Left cardiac atrium (tissue), 4 donors: ENCODE measurements at regions not wholly inside any gene's neighbourhood (a gene's known extent, or its start where the extent isn't known, plus 50 kb on each side); places are given as distances from the start of the nearest gene placed in this dataset.
A peak's percentile ranks its signal among the peaks of the same experiment; 100 is the strongest.
"Not testable (repeated sequence)": the region's sequence is repeated elsewhere in the genome, so short reads cannot be mapped to it uniquely, and the experiment has no call there.

ENCODE experiments used
- ATAC-seq, 2 donors: fragments of 200-7000 bp; cut with Tn5 transposase; one replicate each; pipeline ENCODE4 v1.9.1; 2020; ENCODE audit warnings: mild to moderate bottlenecking in 2 of 2, moderate library complexity in 2 of 2
- DNase-seq: peaks from one replicate; pipeline ENCODE4 v3.0.0-alpha.2; 2020
- intact Hi-C, 2 donors: fragments of 100-400 bp; cut with DNase I; formaldehyde crosslinking; loops; one replicate each; pipeline versions ENCODE4 v1.14.1 to v1.15.1; 2022 to 2023
- donor health status: DM: no; HTN: yes; CAD: no.
- donor health status: DM: no; HTN: yes; CAD: no; lungs with severe emphysema.
- donor health status: DM: yes; HTN: yes; CAD: no.
- donor health status: Dilated cardiomyopathy.

GRCh38 chr10:52469970-52470705, 156.1 kb downstream of the DKK1 start:
- DNase-seq (no peak), ATAC-seq (no peak)
- intact Hi-C loops, result no loop called here

GRCh38 chr10:52472406-52473146, 158.5 kb downstream of the DKK1 start:
- intact Hi-C loops, result no loop called here
- DNase-seq, result no peak
- no peak for ATAC-seq

GRCh38 chr10:52474265-52474664, 160.2 kb downstream of the DKK1 start:
- DNase-seq (no peak), ATAC-seq (no peak)
- intact Hi-C loops, result no loop called here

- ATAC-seq (no peak), DNase-seq (no peak)
- intact Hi-C loops, result no loop called here
Observed at GRCh38 chr10:52477305-52477704, 163.2 kb downstream of the DKK1 start.

GRCh38 chr10:52479567-52479966, 165.5 kb downstream of the DKK1 start:
- intact Hi-C loops, result no loop called here
- ATAC-seq (peak in 1 of 2 donors; percentile 49), DNase-seq (no peak)

GRCh38 chr10:52481986-52482555, 168.0 kb downstream of the DKK1 start:
- intact Hi-C loops, result loop anchor here (10.0 kb wide), 2 partner anchors 177 to 1497 kb away; no protein-coding TSS in a partner anchor
- ATAC-seq (no peak), DNase-seq (no peak)

GRCh38 chr10:52483587-52483986, 169.5 kb downstream of the DKK1 start:
- ATAC-seq, result no peak
- intact Hi-C loops, result loop anchor here (10.0 kb wide), 2 partner anchors 179 to 1499 kb away; no protein-coding TSS in a partner anchor
- DNase-seq, result no peak

- ATAC-seq, result no peak
- intact Hi-C loops, result loop anchor here (10.0 kb wide), 2 partner anchors 180 to 1500 kb away; no protein-coding TSS in a partner anchor
- DNase-seq, result no peak
Observed at GRCh38 chr10:52484206-52485065, 170.4 kb downstream of the DKK1 start.

- ATAC-seq, result no peak
- intact Hi-C loops, result loop anchor here (10.0 kb wide), 2 partner anchors 181 to 1501 kb away; no protein-coding TSS in a partner anchor
- no peak for DNase-seq
Observed at GRCh38 chr10:52485462-52485861, 171.4 kb downstream of the DKK1 start.

GRCh38 chr10:52486840-52487611, 172.9 kb downstream of the DKK1 start:
- ATAC-seq (peak in 1 of 2 donors; percentile 85), DNase-seq (no peak)
- intact Hi-C loops, result loop anchor here (10.0 kb wide), 2 partner anchors 182 to 1502 kb away; no protein-coding TSS in a partner anchor

- intact Hi-C loops, result loop anchor here (2.0 to 10.0 kb wide), 3 partner anchors 178 to 1504 kb away; no protein-coding TSS in a partner anchor
- no peak for DNase-seq
- ATAC-seq, result peak in 1 of 2 donors; percentile 16
Observed at GRCh38 chr10:52488606-52489485, 174.8 kb downstream of the DKK1 start.

GRCh38 chr10:52491246-52491995, 177.3 kb downstream of the DKK1 start:
- ATAC-seq (peak in 1 of 2 donors; percentile 56), DNase-seq (no peak)
- intact Hi-C loops, result no loop called here

GRCh38 chr10:52499281-52499680, 185.2 kb downstream of the DKK1 start:
- DNase-seq (no peak), ATAC-seq (no peak)
- intact Hi-C loops, result no loop called here

GRCh38 chr10:52500476-52500875, 186.4 kb downstream of the DKK1 start:
- intact Hi-C loops, result no loop called here
- ATAC-seq (no peak), DNase-seq (no peak)

GRCh38 chr10:52502237-52502636, 188.2 kb downstream of the DKK1 start:
- DNase-seq, result no peak
- intact Hi-C loops, result no loop called here
- ATAC-seq, result no peak

- ATAC-seq, DNase-seq, intact Hi-C loops: not testable (repeated sequence)
Observed at GRCh38 chr10:52505341-52505740, 191.3 kb downstream of the DKK1 start.

GRCh38 chr10:52514481-52514880, 200.4 kb downstream of the DKK1 start:
- ATAC-seq (no peak), DNase-seq (no peak)
- intact Hi-C loops, result no loop called here
